Limb (tissue), 2 donors: ENCODE measurements at regions not wholly inside any gene's neighbourhood (a gene's known extent, or its start where the extent isn't known, plus 50 kb on each side); places are given as distances from the start of the nearest gene placed in this dataset.
A peak's percentile ranks its signal among the peaks of the same experiment; 100 is the strongest.
"Not testable (repeated sequence)": the region's sequence is repeated elsewhere in the genome, so short reads cannot be mapped to it uniquely, and the experiment has no call there.

Source experiments
- DNase-seq, 2 donors: peaks; one replicate each; pipeline ENCODE4 v3.0.0-alpha.2; 2016; ENCODE audit errors: extremely low spot score in 2 of 2

DNA sequence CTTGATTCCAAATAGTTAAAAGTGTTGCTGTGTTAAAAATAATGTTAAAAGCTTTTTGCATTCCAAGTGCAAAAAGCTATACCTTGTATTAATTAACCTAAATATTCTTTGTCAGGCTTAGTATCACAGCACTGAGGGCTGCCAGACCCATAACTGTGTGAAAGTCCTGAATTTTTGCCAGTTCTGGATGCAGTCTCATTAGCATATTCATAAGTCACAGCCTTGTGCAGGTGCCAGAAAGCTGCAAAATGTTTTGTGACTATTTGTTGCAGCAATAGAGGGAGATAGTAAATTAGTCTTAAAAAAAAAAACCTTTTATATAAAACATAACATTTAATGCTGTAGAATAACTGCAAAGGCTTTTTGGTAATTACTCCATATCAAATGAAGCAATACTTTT lies 56.6 kb downstream of the SLITRK1 start:
- DNase-seq, result no peak

DNA sequence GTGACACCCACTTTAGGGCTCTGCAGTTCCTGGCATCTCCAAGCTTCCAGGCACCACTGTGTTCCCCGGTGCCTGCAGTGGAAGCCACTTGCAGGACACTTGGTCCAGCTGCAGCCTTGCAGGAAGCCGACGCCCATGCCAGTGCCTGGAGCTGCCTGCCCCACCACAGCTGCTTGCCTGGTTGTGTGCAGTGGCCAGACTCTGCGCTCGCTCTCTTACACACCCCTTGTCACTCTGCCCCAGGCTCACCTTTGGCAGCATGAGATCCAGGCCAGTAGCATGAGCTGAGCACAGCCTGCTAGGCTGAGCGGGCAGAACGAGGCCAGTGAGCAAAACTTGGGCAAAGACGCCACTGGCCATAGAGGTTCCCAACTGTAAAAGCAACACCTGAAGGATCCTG lies 57.7 kb downstream of the SLITRK1 start:
- no peak for DNase-seq

DNA sequence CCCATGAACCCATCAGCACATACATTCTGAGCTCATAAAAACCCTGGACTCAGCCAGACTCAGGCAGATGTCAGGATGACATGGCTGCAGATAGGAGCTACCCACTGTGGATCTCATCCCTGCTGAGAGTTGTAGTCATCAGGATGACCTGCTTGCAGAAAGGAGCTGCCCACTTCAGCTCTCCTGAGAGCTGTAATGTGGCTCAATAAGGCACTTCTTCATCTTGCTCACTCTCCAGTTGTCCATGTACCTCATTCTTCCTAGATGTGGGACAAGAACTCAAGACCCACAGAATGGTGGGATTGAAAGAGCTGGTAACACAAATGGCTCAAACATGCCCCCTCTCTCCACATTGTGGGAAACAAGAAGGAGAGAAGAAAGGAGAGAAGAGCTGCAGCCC lies 58.2 kb downstream of the SLITRK1 start:
- DNase-seq, result no peak

DNA sequence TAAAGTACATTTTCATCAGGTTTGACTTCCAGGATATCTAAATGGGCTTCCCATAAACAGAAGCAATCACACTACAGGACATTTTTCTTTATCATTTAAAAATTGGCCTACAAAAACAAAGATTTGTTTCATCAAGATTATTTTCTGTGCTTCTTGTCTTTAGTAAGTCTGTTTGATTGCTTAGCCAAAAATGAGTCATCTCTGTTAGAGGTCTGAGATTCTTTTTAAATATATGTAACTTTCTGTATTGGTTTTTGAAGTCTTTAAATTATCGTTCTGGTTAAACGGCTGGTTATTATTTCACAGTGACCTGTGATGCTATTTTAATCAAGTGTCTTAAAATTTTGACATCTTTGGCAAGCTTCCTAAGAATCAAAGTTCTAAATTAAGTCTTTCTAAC lies 62.7 kb downstream of the SLITRK1 start:
- DNase-seq, result no peak

DNA sequence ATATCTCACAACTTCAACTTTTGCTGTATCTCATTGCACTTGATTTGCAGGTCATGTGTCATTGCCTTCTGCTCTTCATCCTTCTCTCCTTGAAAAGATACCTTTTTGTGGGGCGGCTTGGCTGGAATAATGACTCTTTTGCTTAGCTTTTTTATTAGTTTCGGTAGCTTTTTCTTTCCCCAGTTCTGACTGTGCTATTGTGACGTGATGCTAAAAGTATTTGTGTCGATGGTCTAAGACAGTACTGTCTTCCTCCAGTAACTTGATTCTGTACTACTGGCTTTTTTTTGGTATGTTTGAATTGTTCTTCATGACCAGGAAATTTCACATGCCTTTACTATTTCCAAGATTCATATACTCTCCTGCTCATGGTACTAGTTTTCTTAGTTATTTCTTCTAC lies 63.1 kb downstream of the SLITRK1 start:
- DNase-seq, result no peak

DNA sequence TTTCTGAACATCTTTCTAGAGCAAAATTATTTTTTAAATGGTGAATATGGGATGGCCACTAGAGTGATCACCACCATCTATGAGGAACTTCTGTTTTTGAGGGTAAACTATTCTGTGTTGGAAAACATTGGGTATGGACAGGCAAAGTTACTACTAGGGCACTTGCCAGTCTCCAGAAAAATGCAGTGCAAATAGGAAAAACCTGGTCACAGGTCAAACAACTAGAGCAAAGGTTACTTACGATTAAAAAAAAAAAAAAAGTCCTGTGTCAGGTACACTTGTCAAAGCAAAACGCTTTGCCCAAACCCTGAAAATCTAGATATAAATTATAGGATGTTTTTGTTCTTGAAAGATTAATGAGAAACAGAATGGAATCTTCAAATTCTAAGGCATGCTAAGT lies 66.2 kb downstream of the SLITRK1 start:
- no peak for DNase-seq

DNA sequence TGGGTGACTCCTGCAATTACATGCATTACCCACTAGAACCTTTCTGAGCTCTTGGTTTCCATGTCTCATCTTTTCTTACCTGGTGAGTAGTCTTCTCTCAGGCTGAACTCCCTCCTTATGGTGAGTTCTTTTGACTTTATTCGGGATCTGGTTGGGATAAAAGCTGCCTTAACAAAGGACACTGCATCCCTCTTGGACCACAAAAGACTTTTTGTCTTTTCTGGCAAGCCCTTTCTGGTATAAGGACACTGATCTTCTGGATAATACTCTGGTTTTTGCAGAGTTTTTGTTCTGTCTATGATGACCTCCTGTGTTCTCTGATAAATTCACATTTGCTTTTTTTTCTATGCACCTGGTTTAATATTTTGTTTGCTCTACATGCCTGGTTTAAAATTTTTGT lies 66.7 kb downstream of the SLITRK1 start:
- no peak for DNase-seq

DNA sequence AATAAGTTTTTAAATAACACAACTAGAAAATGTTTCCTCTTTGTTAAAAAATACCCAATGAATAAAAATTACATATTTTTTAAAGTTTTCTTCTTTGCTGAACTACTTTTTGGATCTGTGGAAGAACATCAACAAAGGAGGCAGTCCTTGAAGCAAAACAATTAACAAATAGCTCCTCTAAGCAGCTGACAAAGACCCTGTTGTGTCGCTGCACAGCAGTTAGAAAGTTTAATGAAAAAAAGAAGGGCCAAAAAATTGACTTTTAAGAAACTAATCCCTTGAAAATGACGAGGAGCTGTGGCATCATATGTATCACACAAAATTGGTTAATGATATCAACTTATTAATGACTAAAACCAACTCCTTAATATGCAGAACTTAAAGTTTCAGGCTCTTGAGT lies 72.1 kb downstream of the SLITRK1 start:
- DNase-seq, result no peak

DNA sequence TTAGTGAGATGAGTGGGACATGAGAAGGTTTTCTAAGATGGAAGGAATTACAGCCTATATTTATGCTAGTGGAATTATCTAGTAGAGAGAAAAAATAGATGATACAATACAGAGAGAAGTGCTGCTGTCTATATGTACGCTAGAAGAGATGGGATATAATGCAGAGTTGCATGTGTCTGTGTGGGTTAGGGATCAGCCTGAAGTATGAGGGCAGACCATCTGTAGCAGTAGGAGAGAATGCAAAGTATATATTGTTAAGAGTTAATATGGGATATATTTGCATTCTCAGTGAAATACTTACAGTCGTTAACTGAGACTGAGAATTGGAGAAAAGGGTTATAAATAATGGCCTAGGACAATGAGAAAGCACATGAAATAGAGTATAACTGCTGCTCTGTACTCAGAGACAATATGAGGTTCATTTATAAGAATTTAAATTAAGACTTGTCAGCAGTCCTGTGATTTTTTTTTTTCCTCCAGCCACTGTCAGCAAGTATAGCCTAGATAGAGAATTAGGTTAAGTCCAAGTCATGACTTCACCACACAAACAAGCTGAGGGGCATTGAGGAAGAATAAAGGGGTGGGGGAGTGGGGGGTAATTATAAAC lies 77.8 kb downstream of the SLITRK1 start:
- no peak for DNase-seq

DNA sequence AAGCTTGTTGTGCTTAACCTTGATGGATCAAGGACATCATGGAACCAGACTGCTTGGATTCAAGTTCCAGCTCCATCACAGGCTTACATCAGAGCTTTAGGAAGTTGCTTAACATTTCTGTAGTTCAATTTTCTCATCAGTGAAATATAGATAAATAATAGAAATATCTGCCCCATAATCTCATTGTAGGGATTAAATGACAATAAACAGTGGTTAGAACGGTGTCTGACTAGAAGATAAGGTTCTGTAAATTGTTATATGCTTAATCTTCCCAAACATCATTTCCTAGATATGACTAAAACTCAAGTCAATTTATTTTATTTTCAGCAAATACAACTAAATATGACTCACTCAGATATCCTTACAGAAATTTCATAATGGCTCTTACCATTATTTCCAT lies 83.5 kb downstream of the SLITRK1 start:
- DNase-seq, result no peak

DNA sequence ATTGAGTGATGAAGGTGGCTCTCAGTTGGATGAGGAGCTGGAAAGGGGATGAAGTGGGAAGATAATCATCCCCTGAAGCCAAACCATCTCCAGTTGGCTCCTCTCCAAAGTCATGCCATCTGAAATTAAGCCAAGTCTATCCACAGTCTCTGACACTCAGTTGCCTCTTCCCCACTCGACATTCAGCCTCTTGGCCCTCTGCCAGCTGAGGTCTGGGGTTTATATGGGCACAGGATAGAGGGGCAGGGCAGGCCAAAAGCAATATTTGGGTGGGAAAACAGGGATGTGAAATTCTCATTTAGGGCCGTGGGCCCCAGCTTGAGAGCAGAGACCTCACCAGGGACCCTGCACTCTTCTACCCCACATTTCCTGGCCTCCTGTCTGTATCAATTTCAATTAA lies 85.9 kb downstream of the SLITRK1 start:
- DNase-seq, result no peak

DNA sequence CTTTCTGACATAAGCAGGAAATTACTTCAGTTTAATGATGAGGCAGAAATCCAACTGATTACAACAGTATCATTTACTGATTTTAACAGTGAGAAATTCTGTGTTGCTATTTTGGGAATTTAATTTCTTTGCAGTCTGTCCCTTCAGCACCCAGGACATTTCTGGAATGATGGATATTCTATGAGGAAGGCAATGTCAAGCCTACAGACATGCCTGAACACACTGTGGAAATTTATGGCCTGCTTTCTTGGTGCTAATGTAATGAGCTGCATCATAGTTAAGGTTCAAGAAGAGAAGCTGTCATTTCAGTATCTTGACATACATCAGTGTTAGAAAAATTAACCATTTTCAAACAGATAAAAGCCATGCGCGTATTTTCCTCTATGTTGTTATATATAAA lies 87.7 kb downstream of the SLITRK1 start:
- no peak for DNase-seq

DNA sequence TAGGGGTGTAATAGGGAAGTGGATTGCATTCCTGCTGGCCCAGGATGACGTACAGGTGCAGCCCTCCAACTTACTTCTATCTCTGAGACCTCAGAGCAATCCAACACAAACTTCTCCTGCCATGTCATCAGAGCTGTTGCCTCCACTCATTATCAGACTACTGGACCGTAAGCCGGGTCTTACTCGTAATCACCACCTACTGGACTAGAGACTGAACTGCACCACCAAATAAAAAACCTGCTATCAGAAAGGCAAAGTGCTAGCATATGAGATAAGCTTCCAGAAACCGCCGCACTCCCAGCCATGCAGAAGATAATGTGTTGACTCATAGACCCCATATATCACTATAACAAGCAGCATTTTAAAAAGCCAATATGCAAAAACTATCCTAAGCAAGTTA lies 102.0 kb downstream of the SLITRK1 start:
- no peak for DNase-seq

DNA sequence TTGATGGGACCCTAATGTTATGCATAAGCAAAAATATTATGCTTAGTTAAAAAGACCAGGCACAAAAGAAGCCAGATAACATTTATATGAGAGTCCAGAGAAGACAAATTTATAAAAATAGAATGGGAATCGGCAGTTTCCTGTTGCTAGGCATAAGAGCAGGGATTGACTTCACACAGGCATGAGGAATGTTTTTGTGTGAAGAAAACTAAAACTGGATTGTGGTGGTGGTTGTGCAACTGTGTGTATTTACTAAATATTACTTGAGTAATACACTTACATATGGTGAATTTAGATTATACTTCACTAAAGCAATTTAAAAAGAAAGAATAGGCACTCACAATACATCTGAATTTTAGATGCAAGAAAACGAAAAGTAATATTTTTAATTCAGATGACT lies 108.3 kb downstream of the SLITRK1 start:
- DNase-seq, result no peak

DNA sequence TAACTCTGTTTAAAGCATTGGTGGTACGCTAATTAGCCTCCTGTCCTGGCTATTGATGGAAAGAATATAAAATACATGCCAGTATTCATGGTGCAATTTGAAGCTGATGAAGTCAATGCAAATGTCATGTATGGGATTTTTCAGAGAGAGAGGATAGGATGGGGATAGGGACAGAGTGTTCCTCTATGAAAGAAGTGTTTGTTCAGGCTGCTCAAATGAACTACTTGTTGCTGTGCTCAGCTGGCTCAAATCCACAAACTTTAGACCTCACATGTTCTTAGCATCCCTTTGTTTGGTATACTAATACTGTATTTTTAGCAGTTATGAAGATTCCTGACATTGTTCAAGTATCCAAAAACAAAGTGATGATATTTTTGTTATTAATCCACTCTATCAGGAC lies 116.5 kb downstream of the SLITRK1 start:
- peak in 1 of 2 donors; percentile 8 for DNase-seq

DNA sequence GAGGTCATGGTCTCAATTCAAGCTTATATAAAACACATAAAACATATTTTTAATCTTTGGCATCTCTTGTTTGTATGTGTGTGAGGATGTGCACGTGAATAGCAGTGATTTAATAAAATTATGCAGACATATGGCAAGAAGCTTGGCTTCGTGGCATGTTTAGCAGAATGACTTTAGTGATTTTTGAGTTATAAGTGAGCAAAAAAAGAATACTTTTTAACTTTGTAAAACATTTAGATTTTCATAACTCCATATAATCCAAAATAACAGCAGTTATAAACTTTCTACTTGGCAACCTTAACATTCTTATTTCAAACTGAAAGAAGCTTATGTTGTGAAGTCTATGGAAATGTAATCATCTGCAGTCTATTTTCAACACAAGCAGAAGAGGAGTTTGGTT lies 120.6 kb downstream of the SLITRK1 start:
- DNase-seq, result no peak

DNA sequence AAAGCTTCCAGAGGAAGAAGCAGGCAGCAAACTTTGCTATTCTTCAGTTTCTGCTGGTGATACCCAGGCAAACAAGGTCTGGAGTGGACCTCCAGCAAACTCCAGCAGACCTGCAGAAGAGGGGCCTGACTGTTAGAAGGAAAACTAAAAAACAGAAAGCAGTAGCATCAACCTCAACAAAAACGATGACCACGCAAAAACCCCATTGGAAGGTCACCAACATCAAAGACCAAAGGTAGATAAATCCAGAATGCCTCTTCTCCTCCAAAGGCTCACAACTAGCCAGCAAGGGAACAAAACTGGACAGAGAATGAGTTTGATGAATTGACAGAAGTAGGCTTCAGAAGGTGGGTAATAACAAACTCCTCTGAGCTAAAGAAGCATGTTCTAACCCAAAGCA lies 127.1 kb downstream of the SLITRK1 start:
- DNase-seq, result not testable (repeated sequence)

DNA sequence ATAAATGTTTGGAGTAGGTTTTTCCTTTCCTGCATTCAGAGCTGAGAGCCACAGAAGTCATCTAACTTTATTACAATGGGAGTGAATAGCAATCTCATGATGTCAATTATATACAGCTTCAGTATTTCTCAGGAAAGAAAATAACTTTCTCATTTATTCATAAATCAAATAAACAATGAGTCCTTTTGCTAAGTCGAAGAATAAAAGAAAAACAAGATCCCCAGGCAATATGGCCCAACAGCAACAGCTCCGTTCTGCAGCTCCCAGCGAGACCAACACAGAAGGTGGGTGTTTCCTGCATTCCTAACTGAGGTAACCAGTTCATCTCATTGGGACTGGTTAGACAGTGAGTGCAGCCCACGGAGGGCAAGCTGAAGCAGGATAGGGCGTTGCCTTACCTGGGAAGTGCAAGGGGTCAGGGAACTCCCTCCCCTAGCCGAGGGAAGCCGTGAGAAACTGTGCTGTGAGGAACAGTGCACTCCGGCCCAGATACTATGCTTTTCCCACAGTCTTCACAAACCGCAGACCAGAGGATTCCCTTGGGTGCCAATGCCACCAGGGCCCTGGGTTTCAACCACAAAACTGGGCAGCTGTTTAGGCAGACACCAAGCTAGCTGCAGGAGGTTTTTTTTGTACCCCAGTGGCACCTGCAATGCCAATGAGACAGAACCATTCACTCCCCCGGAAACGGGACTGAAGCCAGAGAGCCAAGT lies 128.2 kb downstream of the SLITRK1 start:
- no peak for DNase-seq

DNA sequence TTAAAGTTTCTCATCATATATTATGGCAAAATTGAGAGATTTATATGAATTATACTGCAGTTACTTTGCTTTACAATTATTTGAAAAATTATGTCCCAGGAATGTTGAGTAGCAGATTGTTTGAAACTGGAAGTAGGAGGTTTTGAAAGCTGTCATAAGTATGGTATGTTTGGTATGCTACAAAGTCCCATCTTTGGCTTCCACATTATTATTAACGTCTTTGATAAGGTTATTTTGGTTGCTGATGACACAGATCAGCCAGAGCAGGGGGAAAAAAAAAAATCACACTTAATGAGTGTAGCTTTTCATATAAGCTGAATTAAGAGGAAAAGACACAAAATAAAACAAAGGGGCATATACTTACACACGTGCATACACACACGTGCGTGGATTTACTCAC lies 130.1 kb downstream of the SLITRK1 start:
- DNase-seq, result no peak

DNA sequence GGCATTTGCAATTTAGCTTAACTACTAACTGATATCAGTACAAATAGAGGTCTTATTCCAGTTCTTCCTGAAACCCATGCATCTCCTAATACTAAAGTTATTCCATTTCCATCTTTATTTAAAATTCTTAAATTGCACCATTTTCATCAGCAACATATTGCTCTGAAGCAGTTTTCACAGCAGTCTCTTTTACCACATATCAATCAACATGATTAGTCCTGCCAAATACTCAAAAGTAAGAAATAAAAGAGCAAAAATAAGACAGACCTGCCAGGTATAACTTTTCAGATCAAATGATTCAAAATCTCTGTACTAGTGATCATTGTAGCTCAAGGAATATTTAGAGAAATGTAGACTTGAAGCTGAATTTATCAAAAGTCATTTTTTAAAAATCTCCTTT lies 141.7 kb downstream of the SLITRK1 start:
- no peak for DNase-seq

DNA sequence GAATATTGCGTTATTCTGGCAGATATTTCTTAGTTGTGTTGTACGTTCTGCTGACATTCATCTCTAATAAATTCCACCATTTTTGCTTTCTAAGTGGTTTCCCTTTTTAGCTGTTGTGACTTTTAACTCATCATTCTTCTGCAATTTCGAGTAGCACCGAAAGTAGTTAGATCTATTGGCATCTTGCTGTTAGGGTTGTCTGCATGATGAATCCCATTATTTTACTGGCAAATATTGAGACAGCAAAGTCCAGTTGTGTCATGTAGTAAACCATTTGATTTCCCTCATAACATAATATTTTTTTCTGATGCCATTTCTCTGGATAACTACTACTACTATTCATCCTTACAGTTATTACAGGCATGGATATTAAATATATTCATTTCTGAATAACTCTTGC lies 143.9 kb downstream of the SLITRK1 start:
- no peak for DNase-seq

DNA sequence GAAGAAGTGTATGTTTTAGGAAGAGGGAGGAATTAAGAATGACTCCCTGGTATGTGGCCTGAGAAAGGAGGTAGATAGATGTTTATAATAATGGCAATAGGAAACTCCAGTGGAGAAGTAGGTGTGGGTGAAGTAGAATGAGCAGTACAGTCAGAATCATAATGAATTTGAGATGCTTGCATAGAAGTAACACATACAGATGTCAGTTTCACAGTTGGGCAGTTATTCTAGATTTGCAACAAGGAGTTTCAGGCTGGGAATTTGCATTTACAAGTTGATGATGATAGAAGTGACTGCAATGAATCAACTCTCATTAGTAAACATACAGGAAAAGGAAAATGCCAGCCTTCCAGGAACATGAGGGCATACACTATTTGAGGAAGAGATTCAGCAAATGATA lies 149.0 kb downstream of the SLITRK1 start:
- DNase-seq, result no peak

DNA sequence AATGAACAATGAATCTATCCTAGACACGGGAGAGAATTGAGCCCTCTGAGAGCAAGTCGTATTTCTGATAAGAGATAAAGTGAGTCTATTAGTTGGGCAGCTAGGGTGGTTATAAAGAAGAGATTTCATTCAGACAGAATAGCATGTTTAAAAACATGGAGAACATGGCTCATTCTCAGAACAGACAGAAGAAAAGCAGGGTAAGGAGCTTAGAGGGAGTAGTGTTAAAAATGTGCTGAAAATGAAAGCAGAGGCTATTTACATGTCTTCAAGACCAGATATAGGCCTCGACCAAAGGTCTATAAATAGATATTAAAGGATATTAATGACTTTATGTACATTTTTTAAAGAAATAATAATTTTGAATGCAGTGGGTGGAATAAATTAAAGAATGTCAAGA lies 149.5 kb downstream of the SLITRK1 start:
- no peak for DNase-seq

DNA sequence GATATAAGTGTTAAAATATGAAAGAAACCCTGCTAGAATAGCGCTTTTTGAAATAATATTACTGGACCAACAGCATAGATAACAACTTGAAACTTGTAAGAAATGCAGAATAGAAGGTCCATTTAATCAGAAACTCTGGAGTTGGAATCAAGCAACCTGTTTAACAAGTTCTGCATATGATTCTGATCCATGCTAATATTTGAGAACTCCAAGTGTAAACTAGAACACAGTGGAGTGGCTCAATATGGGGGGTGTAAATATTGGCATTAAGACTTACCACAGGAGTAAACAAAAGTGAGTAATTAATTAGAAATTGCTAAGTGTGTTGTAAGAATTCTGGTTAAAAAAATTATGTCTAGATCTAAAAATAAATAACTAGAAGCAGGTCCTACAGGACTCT lies 151.2 kb downstream of the SLITRK1 start:
- no peak for DNase-seq
